ENCODE measurements at regions not wholly inside any gene's neighbourhood (a gene's known extent, or its start where the extent isn't known, plus 50 kb on each side); places are given as distances from the start of the nearest gene placed in this dataset.
A peak's percentile ranks its signal among the peaks of the same experiment; 100 is the strongest.
"Not testable (repeated sequence)": the region's sequence is repeated elsewhere in the genome, so short reads cannot be mapped to it uniquely, and the experiment has no call there.

DNA sequence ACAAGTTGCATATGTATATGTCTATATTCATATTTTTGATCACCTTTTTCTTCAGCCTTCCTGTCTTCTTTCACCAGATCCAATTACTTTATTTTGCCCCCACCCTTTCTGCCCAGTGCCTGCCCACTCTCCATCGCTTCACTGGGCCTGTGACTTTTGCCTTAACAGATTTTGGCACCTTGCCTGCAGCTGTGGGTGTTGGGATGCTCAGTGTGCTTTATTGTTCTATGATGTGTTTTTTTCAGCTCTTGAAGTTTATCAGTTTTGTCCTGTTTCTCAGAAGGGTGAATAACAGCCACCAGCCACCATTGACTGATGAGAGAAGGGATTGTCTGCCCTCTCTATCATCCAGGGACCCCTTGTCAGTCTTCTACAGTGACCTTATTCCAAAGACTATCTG lies 77.2 kb upstream of the GALNT7 start:
- peak; percentile 3 for DNase-seq

DNA sequence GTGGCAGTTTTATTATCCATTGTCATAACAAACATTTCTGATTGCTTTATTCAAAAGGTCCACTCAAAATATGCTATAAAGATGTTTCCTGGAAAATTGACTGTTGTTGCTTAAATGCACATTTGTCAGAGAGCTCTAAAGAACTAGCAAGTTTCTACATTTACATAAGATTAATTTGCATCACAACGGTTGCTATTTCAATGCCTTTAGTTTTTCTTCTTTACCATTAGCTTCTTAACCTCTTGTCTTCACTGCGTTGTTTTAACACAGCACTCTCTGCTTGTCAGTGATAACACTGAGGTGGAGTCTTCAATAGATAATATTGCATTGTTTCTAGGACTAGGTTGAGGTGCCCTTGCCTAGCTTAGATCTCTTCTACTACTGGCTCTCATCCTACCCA lies 76.7 kb upstream of the GALNT7 start:
- DNase-seq = no peak

DNA sequence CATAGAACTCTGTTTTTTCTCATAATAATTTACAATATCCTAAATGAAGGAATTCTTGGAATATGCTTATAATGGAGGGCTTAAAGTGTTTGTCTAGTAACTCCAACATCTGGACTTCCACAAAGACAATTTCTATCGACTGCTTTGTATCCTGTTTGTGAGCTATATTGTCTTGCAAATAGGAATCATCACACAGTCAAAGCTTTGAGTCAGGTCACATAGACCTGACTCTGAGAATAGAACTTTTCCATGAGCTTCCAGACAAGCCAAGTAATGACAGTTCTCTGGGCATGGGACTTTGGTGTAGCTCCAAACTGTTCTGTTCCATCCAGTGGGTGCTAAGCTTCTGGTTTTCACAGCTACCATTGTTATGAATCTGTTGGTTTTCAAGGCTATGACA lies 75.2 kb upstream of the GALNT7 start:
- no peak for DNase-seq

DNA sequence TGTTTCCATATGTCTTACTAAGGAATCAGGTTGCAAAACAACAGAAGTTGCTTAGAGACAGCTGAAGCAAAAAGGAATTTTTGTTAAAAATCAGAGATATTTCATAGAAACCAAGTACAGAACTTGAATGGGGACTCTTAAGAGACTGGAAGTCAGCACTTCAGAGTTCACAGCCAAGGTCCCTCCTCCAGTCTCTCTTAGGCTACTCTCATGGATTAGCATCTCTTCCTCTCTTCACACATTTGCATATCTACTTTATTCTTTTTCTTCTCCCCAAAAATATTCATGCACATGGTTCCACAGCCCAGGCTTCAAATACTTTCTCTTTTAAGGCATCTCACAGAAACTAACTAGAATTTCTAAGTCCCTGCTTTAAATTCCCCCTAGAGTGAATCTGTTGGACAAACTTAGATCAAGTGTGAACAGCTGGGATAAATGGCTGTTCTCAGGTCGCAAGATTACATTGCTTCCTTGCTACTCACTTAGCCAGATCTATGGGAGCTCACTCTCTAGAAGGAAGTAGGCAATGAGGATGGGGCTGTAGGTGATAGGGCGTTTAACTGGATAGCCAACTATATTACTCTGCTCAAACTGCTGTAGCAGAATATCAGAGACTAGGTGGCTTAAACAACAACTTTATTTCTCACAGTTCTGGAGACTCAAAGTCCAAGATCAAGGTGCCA lies 73.7 kb upstream of the GALNT7 start:
- no peak for DNase-seq

DNA sequence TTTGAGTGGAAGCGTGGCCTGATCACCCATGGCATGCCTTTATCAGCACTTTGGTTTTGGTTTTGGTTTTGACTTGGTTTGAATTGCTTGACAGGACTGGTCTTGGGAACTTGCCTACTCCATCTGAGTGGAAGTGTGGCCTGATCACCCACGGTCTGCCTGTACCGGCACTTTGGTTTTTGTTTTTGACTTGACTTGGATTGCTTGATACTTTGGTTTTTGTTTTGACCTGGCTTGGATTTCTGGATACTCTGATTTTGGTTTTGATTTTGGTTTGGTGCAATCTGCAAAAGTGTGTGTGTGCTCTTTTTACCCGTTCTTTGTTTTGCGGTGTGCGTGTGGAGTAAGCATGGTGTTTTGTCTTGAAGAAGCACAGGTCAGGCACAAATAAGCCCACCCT lies 69.2 kb upstream of the GALNT7 start:
- DNase-seq = not testable (repeated sequence)

DNA sequence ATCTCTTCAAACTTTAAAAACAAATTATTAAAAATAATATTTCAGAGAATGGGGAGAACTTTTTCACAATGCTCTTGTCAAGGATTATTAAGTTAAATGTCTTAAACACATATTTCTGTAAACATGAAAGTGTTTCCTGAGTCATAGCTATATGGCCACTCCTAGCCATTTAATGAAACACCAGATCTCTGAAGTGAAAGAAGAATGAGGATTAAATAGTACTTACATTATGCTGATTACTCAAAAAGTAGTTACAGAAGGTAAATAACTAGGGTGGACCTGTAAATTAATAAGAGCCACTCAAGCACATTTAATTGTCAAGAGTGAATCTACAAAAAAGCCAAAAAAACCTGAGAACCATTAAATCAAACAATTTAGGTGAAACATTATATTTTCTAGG lies 57.6 kb upstream of the GALNT7 start:
- DNase-seq = no peak

DNA sequence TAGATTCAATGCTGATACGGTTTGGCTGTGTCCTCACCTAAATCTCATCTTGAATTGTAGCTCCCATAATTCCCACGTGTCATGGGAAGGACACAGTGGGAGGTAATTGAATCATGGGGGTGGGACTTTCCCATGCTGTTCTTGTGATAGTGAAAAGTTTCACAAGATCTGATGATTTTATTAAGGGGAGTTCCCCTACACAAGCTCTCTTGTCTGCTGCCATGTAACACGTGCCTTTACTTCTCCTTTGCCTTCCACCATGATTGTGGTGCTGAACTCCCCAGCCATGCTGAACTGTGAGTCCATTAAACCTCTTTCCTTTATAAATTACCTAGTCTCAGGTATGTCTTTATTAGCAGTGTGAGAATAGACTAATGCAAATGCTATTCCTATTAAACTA lies 51.2 kb upstream of the GALNT7 start:
- DNase-seq = not testable (repeated sequence)
